ENCODE measurements at regions not wholly inside any gene's neighbourhood (a gene's known extent, or its start where the extent isn't known, plus 50 kb on each side); places are given as distances from the start of the nearest gene placed in this dataset.
A peak's percentile ranks its signal among the peaks of the same experiment; 100 is the strongest.

GRCh38 chr5:5677738-5678137 is 255.3 kb downstream of the ICE1 start:
- DNase-seq (ENCODE audit: low read depth) = no peak

- DNase-seq (ENCODE audit: low read depth) = no peak
Measured at GRCh38 chr5:5676218-5676617, 253.7 kb downstream of the ICE1 start.

GRCh38 chr5:5675511-5675910 is 253.0 kb downstream of the ICE1 start:
- no peak for DNase-seq (ENCODE audit: low read depth)

GRCh38 chr5:5671823-5672222 is 249.3 kb downstream of the ICE1 start:
- DNase-seq (ENCODE audit: low read depth) = no peak

- no peak for DNase-seq (ENCODE audit: low read depth)
Measured at GRCh38 chr5:5667136-5667554, 244.7 kb downstream of the ICE1 start.

GRCh38 chr5:5666369-5666768 is 243.9 kb downstream of the ICE1 start:
- no peak for DNase-seq (ENCODE audit: low read depth)

- DNase-seq (ENCODE audit: low read depth) = no peak
Measured at GRCh38 chr5:5666076-5666365, 243.5 kb downstream of the ICE1 start.

GRCh38 chr5:5665225-5666075 is 243.0 kb downstream of the ICE1 start:
- no peak for DNase-seq (ENCODE audit: low read depth)

- no peak for DNase-seq (ENCODE audit: low read depth)
Measured at GRCh38 chr5:5658889-5659465, 236.5 kb downstream of the ICE1 start.

- peak; percentile 1 for DNase-seq (ENCODE audit: low read depth)
Measured at GRCh38 chr5:5658226-5658625, 235.7 kb downstream of the ICE1 start.

- DNase-seq (ENCODE audit: low read depth) = no peak
Measured at GRCh38 chr5:5652181-5652580, 229.7 kb downstream of the ICE1 start.

- no peak for DNase-seq (ENCODE audit: low read depth)
Measured at GRCh38 chr5:5650949-5651348, 228.5 kb downstream of the ICE1 start.

- DNase-seq (ENCODE audit: low read depth) = no peak
Measured at GRCh38 chr5:5650242-5650641, 227.8 kb downstream of the ICE1 start.

- DNase-seq (ENCODE audit: low read depth) = no peak
Measured at GRCh38 chr5:5649641-5650040, 227.2 kb downstream of the ICE1 start.

- no peak for DNase-seq (ENCODE audit: low read depth)
Measured at GRCh38 chr5:5648694-5649093, 226.2 kb downstream of the ICE1 start.

GRCh38 chr5:5645891-5646290 is 223.4 kb downstream of the ICE1 start:
- no peak for DNase-seq (ENCODE audit: low read depth)

GRCh38 chr5:5645198-5645597 is 222.7 kb downstream of the ICE1 start:
- DNase-seq (ENCODE audit: low read depth) = no peak

GRCh38 chr5:5644249-5644648 is 221.8 kb downstream of the ICE1 start:
- no peak for DNase-seq (ENCODE audit: low read depth)

GRCh38 chr5:5643481-5643880 is 221.0 kb downstream of the ICE1 start:
- DNase-seq (ENCODE audit: low read depth) = no peak

GRCh38 chr5:5638211-5638610 is 215.7 kb downstream of the ICE1 start:
- DNase-seq (ENCODE audit: low read depth) = no peak

- no peak for DNase-seq (ENCODE audit: low read depth)
Measured at GRCh38 chr5:5637173-5637572, 214.7 kb downstream of the ICE1 start.

GRCh38 chr5:5634817-5635216 is 212.3 kb downstream of the ICE1 start:
- DNase-seq (ENCODE audit: low read depth) = no peak

- DNase-seq (ENCODE audit: low read depth) = no peak
Measured at GRCh38 chr5:5633579-5633978, 211.1 kb downstream of the ICE1 start.

- DNase-seq (ENCODE audit: low read depth) = no peak
Measured at GRCh38 chr5:5632678-5633077, 210.2 kb downstream of the ICE1 start.

Data from GM04504 (cell line).